DMS79 (cell line): ENCODE measurements at regions not wholly inside any gene's neighbourhood (a gene's known extent, or its start where the extent isn't known, plus 50 kb on each side); places are given as distances from the start of the nearest gene placed in this dataset.
"Not testable (repeated sequence)": the region's sequence is repeated elsewhere in the genome, so short reads cannot be mapped to it uniquely, and the experiment has no call there.

Experiments
- DNase-seq: peaks from one replicate; lab custom pipeline; 2025; lab: John Stamatoyannopoulos, UW

DNA sequence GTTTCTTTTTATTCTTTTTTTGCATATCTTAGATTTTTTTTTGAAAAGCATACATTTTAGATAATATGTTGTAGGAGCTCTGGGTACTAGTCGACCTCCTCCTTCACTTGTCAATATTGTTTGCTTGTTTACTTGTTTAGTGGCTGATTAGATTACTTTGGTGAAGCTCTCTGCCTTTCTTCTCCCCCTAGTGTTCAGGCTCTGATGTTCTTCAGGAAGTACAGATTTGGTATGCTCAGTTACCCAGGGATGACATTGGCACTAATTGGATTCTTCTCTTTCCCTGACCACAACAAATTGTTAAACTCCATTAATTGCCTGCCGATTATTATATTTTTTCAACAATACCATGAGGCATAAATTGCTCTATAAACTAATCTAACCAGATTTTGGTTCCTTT is 491.2 kb downstream of the SUCLG1 start:
- no peak for DNase-seq

DNA sequence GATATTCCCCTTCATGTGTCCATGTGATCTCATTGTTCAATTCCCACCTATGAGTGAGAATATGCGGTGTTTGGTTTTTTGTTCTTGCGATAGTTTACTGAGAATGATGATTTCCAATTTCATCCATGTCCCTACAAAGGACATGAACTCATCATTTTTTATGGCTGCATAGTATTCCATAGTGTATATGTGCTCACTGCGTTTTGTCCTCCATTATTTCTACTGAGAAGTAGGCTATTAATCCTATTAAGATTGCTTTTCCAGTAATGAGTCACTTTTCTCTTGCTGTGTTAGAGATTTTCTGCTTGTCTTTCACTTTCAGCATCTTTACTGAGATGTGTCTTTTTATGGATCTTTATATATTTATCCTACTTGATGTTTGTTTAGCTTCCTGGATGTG is 492.1 kb downstream of the SUCLG1 start:
- DNase-seq: not testable (repeated sequence)

DNA sequence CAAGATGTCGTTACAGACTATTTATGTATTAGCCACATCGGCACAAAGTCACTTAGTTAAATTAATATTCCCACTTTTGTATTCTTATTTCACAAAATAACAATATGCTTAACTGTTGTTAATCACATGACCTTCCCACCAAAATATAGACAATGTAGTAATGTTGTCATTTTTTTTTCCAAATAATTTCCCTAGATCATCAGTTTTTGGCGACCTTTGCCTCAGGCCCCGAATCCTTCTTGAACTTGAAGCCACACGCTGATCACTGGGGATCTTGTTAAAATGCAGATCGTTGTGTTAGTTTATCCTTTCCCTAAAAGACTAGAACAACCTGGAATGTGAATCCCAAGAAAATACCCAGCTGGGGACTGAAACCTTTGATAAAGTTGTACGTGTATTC is 497.6 kb downstream of the SUCLG1 start:
- DNase-seq: no peak

DNA sequence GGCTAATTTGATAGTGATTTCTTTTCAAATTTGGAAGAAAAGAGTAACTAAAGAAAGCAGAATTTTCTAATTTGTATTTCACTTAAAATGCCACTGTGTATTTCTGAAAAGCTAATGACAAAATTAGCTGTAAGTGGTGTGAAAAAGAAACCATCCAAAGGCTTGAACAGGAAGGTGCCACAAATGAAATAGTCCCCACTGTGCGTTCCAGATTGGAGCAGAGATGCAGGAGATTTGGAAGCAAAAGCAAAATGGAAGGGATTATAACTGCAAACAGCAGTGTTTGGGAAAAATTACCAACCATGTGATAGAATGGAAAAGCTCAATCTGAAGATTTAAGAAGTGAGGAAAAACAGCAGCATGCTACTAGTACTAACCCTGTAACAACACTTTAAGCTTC is 498.7 kb downstream of the SUCLG1 start:
- no peak for DNase-seq

DNA sequence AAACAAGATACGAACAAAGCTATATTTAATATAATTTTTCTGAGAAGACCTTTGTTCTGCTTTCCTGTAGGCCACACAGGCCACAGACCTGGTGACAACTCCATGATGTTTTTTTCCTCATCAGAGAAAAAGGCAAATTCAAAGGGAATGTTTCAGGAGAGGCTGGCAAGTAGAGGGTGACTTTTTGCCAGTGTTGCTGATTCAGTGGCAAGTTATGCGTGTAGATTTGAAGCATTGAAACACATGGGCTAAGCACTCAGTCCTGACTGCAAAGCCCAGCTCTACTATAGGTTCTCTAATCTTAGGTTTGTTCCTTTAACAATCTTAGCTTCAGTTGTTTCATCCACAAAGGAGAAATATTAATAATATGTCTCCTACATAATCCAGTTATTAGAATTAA is 499.8 kb downstream of the SUCLG1 start:
- no peak for DNase-seq

DNA sequence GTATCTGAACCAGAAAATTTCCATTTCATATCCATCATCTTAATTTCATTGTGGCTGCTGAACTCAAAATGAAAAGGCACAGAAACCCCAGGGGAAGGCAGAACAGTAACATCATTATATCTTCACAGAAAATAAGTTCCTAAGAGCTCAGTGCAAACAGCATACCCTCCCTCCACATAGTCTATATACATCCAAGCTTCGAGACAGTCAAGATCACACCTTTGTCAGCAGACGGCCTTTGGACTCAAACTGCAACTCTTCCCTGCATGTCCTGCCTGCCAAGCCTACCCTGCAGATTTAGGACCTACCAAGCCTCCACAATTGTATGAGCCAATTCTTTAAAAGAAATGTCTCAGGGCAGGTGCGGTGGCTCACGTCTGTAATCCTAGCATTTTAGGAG is 502.1 kb downstream of the SUCLG1 start:
- no peak for DNase-seq

DNA sequence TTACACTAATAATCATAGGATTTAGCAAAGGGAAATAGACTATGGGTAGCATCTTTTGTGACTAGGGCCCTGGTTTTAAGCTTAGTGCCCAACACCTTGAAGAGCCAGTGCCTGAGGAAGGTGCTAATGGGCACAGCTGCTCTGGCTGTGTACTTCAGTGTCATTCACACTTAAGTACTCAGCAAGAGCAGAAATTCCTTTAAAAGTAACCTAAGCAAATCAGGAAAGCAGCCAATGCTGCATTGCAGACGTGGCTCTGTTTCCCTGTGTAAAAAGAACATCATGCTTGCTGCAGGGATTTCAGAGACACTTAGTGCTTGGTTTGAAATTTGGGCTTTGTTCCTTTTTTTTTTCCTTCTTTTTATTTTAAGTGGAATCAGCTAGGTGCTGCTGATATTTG is 505.4 kb downstream of the SUCLG1 start:
- no peak for DNase-seq

DNA sequence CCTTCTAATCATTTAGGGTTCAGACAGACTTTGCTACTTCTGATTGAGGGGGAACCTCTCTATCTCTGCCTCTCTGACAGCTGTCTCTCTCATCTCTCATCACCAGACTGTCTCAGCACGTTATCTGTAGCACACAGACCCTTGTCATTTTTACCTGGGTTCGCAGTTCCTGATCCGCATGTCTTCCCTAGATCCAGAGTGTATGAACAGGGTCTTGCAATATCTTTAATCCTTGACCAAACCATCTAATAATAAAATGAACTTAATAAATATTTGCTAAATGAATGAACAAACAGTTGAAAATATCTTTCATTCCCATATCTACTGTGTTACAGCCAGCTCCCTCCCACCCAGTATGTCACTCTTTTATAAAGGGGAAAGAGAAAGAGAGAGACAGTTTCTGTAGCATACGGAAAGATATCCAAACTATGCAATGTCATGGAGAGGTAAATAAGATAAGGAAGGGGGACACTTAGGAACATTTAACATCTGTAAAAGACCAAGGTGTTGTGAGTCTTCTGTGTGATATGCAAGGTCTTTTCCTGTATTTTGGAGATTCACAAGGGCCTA is 507.6 kb downstream of the SUCLG1 start:
- DNase-seq: no peak

DNA sequence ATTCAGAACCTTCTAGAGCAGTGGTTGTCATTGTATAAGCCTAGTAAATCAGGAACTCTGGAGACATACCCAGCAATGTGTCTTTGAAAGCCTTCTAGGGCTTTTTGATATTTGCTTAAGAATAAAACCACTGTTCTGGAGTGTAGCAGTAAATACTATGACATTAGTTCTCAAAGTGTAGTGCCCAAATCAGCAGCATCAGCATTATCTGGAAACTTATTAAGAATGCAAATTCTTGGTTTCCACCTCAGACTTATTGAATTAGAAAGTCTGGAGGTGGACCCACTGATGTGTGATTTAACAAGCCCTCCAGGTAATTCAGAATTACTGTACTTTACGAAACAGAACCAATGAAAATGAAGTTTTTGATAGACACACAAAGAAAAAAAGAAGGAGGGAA is 509.7 kb downstream of the SUCLG1 start:
- DNase-seq: no peak

DNA sequence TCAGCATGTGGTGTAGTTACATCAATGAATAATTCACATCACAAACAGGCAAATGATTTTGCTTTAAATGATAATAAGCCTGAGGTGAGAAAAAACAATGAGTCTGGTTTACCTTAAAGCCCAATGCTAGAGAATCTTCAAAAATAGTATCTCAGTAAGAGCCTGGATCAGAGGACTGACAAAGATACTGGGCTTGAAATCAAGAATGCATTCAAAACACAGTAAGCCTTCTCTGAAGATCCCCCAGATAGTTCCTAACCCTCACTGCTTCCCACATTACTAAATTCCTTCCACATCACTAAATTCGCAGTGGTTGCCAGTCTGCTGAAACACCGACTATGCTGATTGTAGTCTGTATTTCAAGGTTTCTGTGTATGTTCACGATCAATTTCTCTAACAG is 514.9 kb downstream of the SUCLG1 start:
- no peak for DNase-seq

DNA sequence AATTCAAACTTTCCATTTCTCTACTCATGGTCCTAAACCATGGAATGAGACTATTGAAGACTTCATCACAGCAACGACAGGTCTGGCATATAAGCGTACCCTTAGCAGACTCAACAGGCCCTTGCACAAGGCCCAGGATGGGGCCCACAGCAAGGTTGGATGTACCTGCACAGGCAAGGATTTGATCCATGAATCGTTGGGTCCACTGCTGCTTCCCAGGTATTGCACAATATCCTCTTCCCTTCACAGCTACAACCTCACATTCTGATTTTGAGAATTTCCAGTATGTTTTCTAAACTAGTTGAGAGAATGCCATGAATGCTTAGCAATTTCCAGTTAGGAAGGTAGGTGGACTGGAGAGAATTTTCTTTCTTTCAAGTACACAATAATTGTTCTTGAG is 515.8 kb downstream of the SUCLG1 start:
- no peak for DNase-seq

DNA sequence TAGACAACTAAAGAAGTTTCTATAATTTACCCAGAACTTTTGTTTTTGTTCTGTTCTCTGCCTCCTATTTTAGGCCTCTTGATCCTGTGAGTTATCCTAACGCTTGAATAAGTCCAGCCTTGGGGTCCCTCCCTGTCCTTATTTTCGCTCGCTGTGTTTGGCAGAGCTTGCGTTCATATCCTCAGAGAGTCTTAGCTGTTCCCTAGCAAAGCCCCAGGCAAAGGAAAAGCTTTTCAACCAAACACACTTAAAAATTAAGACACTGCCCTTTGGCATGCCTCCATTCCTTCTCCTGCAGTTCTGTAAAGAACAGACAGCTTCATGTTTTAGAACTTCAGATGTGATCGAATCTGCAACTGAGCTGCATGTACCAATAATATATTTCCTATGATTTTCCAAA is 517.2 kb downstream of the SUCLG1 start:
- no peak for DNase-seq

DNA sequence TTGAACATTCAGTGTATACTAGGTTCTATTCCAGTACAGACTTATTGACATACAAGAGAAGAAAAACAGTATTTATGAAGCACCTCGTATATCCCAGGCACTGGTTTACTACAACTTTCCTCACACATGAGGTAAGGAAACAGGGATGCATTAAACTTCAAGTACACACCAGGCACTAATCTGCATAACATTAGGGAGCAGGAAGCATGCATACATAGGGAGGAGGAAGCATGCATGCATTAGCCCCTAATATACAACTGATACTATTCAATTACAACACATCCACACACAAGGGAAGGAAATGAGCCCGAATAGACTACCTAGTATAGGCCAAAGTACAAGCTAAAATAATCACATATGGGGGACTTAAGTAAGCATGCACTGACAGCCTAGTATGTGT is 525.3 kb downstream of the SUCLG1 start:
- DNase-seq: no peak

DNA sequence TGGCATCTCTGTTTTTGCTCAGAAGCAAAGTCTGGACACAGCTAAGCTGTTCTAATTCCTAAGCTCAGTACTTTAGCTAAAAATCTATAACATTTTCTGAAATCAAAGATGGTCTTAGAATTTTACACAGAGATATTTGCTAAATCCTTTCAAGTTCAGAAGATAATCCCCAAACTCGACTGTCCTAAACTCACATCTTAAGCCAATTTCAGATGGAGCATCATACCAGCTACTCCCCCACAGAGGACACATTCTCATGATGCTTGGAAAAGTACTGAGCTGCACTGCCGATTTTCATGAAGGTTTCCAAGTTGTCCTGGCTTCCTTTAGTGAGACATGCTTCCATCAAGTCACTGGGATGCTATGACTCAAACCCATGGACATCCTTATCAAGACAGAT is 535.5 kb downstream of the SUCLG1 start:
- DNase-seq: no peak

DNA sequence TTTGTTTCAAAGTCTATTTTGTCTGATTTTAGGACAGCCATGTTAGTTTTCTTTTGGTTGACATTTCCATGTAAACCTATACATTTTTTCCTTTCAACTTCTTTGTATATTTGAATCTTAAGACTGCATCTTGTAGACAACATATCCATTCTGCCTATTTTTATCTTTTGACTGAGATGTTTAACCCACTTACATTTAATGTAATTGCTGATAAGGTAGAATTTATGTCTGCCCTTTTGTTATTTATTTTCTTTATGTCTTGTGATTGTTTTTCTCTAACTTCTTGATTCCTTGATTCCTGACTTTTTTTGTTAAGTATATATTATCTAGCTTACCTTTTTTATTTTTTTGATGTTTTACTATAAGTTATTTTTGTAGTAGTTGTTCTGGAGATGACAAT is 542.5 kb downstream of the SUCLG1 start:
- no peak for DNase-seq

DNA sequence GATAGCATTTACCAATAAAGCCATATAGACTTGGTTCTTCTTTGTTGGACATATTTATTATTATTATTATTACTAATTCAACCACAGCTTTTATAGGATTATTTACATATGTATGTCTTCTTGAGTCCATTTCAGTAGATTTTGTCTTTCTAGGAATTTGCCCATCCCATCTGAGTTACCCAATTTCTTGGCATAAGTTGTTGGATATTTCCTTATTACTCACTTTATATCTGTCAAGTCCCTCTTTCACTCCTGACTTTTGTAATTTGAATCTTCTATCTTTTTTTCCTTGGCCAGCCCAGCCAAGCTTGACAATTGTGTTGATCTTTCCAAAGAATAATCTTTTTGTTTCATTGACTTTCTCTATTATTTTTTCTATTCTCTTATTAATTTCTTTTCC is 543.7 kb downstream of the SUCLG1 start:
- DNase-seq: no peak

DNA sequence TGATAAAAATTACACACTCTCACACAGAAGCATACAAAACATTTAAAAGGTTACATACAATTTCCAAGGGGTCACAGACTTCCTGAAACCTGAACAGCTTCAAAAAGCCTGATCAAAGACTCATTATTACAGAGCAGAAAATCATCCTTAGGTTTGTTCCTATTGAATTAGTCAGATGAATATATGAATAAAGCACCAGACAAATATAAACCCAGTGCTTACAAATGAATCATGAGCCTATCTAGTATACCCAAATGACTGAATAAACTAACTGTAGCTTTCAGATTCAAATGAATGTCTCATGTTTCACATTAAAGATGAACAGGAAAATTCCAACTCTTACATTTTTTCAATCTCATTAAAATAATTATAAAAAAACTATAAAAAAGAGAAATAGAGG is 550.3 kb downstream of the SUCLG1 start:
- no peak for DNase-seq

DNA sequence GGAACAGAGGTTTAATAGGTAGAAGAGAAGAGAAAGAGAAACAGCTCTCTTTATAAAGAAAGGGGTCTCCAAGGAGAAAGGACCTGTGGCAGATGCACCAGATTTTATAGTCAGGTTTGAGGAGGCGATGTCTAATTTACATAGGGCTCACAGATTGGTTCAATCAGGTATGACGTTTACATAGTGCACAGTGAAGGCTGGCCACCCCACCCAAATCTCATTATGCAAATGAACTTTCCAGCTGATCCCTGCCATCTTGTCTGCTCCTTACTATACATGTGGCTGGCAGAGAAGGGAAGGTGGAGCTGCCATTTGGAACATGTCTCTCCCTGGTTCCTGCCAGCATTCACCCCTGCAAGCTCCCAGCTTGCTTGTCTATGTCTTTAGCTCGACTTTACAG is 557.8 kb downstream of the SUCLG1 start:
- DNase-seq: no peak

DNA sequence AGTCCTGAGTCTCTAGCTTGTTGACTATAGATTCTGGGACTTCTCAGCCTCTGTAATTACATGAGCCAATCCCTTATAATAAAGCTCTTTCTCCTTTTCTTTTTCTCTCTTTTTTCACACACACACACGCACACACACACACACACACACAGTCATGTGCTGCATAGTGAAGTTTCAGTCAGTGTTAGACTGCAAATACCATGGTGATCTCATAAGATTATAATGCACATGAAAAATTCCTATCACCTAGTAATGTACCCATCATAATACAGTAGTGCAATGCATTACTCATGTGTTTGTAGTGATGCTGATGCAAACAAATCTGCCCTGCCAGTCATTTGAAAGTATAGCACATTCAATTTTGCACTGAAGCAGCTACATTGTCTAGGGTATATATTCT is 558.2 kb downstream of the SUCLG1 start:
- no peak for DNase-seq

DNA sequence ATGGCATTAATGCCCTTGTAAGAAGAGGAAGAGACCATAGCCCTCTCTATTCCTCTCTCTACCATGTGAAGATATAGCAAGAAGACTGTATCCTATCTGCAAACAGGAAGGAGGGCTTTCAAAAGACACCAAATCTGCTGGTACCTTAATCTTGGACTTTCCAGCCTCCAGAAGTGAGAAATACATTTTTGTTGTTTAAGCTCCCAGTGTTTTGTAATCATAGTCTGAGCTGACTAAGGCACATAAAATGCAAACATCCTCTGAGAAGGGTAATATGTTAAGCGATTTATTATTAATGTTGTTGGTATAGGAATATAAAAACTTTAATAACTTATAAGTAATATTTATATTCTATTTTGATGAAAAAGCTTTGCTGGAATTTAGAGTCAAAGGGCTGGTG is 559.8 kb downstream of the SUCLG1 start:
- no peak for DNase-seq

DNA sequence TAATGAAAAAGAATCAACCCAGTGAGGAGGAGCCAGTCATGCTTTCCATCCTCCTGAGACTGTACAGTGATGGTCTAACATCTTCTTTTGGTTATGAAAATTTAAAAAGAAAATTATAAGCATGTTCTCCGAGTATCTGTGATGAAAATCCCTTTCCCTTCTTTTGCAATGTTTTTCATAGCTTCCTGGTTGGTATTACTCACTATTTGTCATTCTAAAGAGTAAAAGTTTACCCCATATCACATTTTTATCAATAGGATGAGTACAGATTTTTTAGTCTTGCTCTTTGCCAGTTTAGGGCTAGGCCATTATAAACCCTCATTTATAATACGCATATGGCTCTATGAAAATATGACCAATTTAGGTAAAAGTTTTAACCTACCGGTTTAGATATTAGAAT is 564.1 kb downstream of the SUCLG1 start:
- DNase-seq: no peak

DNA sequence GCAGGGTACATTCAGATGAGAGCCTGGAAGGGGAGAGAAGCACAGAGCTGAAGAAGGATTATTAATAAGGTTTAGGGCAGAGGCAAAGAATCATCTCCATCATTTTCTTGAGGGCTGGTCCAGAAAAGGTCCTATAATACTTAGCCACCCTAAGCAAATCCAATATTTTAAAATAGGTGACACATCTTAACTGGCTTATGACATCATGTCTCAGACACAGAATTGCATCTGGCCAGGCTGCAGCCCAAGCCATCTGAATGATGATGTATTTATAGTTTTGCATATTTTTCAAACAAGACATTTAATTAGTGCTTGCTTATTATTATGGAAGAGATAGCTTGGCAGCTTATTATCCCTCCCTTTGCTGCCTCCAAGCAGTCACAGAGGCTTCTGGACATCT is 571.3 kb downstream of the SUCLG1 start:
- no peak for DNase-seq

DNA sequence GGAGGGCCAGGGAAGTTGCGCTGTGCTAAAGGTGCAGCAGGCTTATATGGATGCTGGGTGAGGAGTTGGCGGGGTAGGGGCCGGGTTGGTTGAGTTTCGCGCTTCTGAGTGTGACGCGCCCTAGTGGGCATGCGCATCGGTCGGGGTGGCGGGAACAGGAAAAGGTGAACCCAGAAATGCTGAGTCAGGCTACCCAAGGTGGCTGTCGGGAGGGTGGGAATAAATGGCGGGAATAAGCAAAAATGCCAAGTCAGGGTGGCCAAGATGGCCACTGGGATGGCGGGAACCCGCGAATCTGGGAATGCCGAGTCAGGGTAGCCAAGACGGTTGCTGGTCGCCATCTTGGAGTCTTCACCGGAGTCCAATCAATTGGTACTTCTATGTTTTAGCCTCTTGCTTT is 580.0 kb downstream of the SUCLG1 start:
- no peak for DNase-seq

DNA sequence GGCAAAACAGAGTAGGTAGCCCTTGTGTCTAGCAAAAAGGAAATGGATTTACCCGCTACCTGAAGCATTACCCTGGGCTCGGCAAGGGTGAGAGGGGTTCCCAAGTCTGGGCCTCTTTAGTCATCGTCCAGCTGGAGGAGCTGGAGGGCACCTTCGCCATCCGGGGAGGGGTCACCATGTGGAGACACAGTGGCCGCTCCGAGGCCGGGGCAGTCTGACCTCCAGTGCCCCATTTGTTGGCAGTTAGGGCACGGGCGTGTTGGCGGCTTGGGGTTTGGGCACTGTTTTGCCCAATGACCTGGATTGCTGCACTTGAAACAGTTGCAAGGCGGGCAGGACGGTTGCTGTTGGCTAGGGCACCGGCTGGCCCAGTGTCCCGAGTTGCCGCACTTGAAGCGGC is 581.8 kb downstream of the SUCLG1 start:
- DNase-seq: not testable (repeated sequence)
